MCF 10A (cell line): ENCODE measurements at regions not wholly inside any gene's neighbourhood (a gene's known extent, or its start where the extent isn't known, plus 50 kb on each side); places are given as distances from the start of the nearest gene placed in this dataset.

Source experiments
- BruUV-seq: library from RNA; stranded (reverse); fragments of 400-500 nt; replicated peaks from 2 replicates; lab custom pipeline; 2021; lab: Mats Ljungman, UMichigan
- CTCF ChIA-PET: fragments of 300-600 bp; sonication (Branson Sonifier 250); formaldehyde crosslinking; extraction: SDS; loops from one replicate; lab custom pipeline; 2021; ENCODE audit warnings: antibody characterized with exemption, inconsistent platforms; lab: Yijun Ruan, JAX
- POLR2A ChIA-PET: fragments of 300-600, 350-650 bp; sonication (Branson Sonifier 250); formaldehyde crosslinking; extraction: SDS; loops from one replicate; lab custom pipeline; 2020; ENCODE audit warnings: antibody characterized with exemption, inconsistent platforms; lab: Yijun Ruan, JAX
- DNase-seq: peaks from one replicate; pipeline ENCODE4 v3.0.0-alpha.2; 2018; ENCODE audit not compliant: unreplicated experiment
- H3K27ac Mint-ChIP-seq: one replicate; pipeline ENCODE4 v1.8.0; 2022; ENCODE audit warnings: mild to moderate bottlenecking, low read depth, mixed read lengths; ENCODE audit not compliant: unreplicated experiment
- H3K27me3 Mint-ChIP-seq: one replicate; pipeline ENCODE4 v1.8.0; 2022; ENCODE audit warnings: mixed read lengths; ENCODE audit not compliant: insufficient read depth, unreplicated experiment
- H3K36me3 Mint-ChIP-seq: one replicate; pipeline ENCODE4 v1.8.0; 2022; ENCODE audit warnings: mild to moderate bottlenecking, moderate library complexity, mixed read lengths; ENCODE audit not compliant: insufficient read depth, unreplicated experiment
- H3K4me1 Mint-ChIP-seq: one replicate; pipeline ENCODE4 v1.8.0; 2022; ENCODE audit warnings: mixed read lengths; ENCODE audit not compliant: insufficient read depth, unreplicated experiment
- H3K4me3 Mint-ChIP-seq: one replicate; pipeline ENCODE4 v1.8.0; 2022; ENCODE audit warnings: mild to moderate bottlenecking, moderate library complexity, mixed read lengths; ENCODE audit not compliant: unreplicated experiment
- H3K9me3 Mint-ChIP-seq: one replicate; pipeline ENCODE4 v1.8.0; 2022; ENCODE audit warnings: mixed read lengths; ENCODE audit not compliant: unreplicated experiment
- CTCF ChIP-seq: fragments of 200-600 bp; IDR thresholded peaks from one replicate; pipeline ENCODE4 v1.8.0; 2022; ENCODE audit warnings: antibody characterized with exemption, mild to moderate bottlenecking; ENCODE audit not compliant: unreplicated experiment
- intact Hi-C: fragments of 100-400 bp; cut with micrococcal nuclease; formaldehyde crosslinking; loops from 2 replicates; pipeline ENCODE4 v1.14.1; 2022

GRCh38 chrX:118178450-118178849, 61.8 kb upstream of the KLHL13 start:
- Mint-ChIP-seq H3K27ac (no peak overlapping the region), H3K4me3 (no peak overlapping the region), H3K27me3 (peaks cover 14% of the 10 kb centered on the region), H3K36me3 (no peaks in the 10 kb centered on the region), H3K9me3 (peaks cover 6% of the 10 kb centered on the region), H3K4me1 (no peaks in the 10 kb centered on the region)
- no peak for DNase-seq
- no TSS peak for BruUV-seq
- TF ChIP-seq CTCF = no peak
- ChIA-PET CTCF (interaction anchor here (0.9 kb wide), 1 partner anchor 34 kb away, joined by 3 read pairs; no protein-coding TSS in a partner anchor), POLR2A (no interaction called here)
- intact Hi-C loops = no loop called here

GRCh38 chrX:118179161-118179560, 62.6 kb upstream of the KLHL13 start:
- Mint-ChIP-seq H3K4me1 (no peaks in the 10 kb centered on the region), H3K27ac (no peak overlapping the region), H3K27me3 (peaks cover 14% of the 10 kb centered on the region), H3K4me3 (no peak overlapping the region), H3K36me3 (no peaks in the 10 kb centered on the region), H3K9me3 (peaks cover 11% of the 10 kb centered on the region)
- no peak for DNase-seq
- BruUV-seq = no TSS peak
- ChIA-PET CTCF (no interaction called here), POLR2A (no interaction called here)
- no peak for TF ChIP-seq CTCF
- intact Hi-C loops = no loop called here

- POLR2A ChIA-PET = no interaction called here
- intact Hi-C loops = no loop called here
- H3K27ac Mint-ChIP-seq = no peak overlapping the region
Measured at GRCh38 chrX:118179718-118180117, 63.1 kb upstream of the KLHL13 start.

GRCh38 chrX:118181030-118181429, 64.4 kb upstream of the KLHL13 start:
- ChIA-PET CTCF (interaction anchor here (0.6 kb wide), 1 partner anchor 10 kb away, joined by 3 read pairs; no protein-coding TSS in a partner anchor), POLR2A (interaction anchor here (0.6 to 1.1 kb wide), 3 partner anchors 45 to 623 kb away, joined by 3 to 4 read pairs (median 4); no protein-coding TSS in a partner anchor)
- Mint-ChIP-seq H3K27ac (no peak overlapping the region), H3K36me3 (no peaks in the 10 kb centered on the region), H3K27me3 (peaks cover 14% of the 10 kb centered on the region), H3K4me3 (no peak overlapping the region), H3K9me3 (peaks cover 11% of the 10 kb centered on the region), H3K4me1 (no peaks in the 10 kb centered on the region)
- intact Hi-C loops = no loop called here
- TF ChIP-seq CTCF = no peak
- DNase-seq = peak; percentile 58
- BruUV-seq = no TSS peak

More at GRCh38 chrX:118179718-118180117, 63.1 kb upstream of the KLHL13 start:
- peaks cover 11% of the 10 kb centered on the region for H3K9me3 Mint-ChIP-seq
- no peak overlapping the region for H3K4me3 Mint-ChIP-seq
- no peaks in the 10 kb centered on the region for H3K36me3 Mint-ChIP-seq
- TF ChIP-seq CTCF = no peak
- CTCF ChIA-PET = no interaction called here
- BruUV-seq = no TSS peak
- DNase-seq = no peak
- H3K4me1 Mint-ChIP-seq = no peaks in the 10 kb centered on the region
- peaks cover 14% of the 10 kb centered on the region for H3K27me3 Mint-ChIP-seq
